Activated naive CD4-positive, alpha-beta T cell treated with anti-CD3 and anti-CD28 coated beads for 36 hours (primary cell): ENCODE measurements at regions not wholly inside any gene's neighbourhood (a gene's known extent, or its start where the extent isn't known, plus 50 kb on each side); places are given as distances from the start of the nearest gene placed in this dataset.
A peak's percentile ranks its signal among the peaks of the same experiment; 100 is the strongest.
"Not testable (repeated sequence)": the region's sequence is repeated elsewhere in the genome, so short reads cannot be mapped to it uniquely, and the experiment has no call there.

Experiments used
- CTCF ChIA-PET: fragments of 350-600 bp; sonication (Branson Sonifier 250); formaldehyde crosslinking; loops from one replicate; lab custom pipeline; 2021; ENCODE audit warnings: antibody characterized with exemption; lab: Charles Lee
- DNase-seq: peaks from one replicate; pipeline ENCODE4 v3.0.0-alpha.2; 2020
- H3K27ac Mint-ChIP-seq: one replicate; pipeline ENCODE4 v1.8.0; 2021; ENCODE audit warnings: mild to moderate bottlenecking, mixed read lengths
- H3K27me3 Mint-ChIP-seq: one replicate; pipeline ENCODE4 v1.8.0; 2021; ENCODE audit warnings: low read depth, mixed read lengths
- H3K36me3 Mint-ChIP-seq: one replicate; pipeline ENCODE4 v1.8.0; 2021; ENCODE audit warnings: low read depth, mixed read lengths
- H3K4me1 Mint-ChIP-seq: one replicate; pipeline ENCODE4 v1.8.0; 2021; ENCODE audit warnings: low read depth, mixed read lengths
- H3K4me3 Mint-ChIP-seq: one replicate; pipeline ENCODE4 v1.8.0; 2021; ENCODE audit warnings: mild to moderate bottlenecking, moderate library complexity, mixed read lengths
- H3K9me3 Mint-ChIP-seq: one replicate; pipeline ENCODE4 v1.8.0; 2021; ENCODE audit warnings: mixed read lengths
- intact Hi-C: fragments of 100-400 bp; cut with micrococcal nuclease; formaldehyde crosslinking; loops from one replicate; pipeline ENCODE4 v1.15.1; 2023

DNA sequence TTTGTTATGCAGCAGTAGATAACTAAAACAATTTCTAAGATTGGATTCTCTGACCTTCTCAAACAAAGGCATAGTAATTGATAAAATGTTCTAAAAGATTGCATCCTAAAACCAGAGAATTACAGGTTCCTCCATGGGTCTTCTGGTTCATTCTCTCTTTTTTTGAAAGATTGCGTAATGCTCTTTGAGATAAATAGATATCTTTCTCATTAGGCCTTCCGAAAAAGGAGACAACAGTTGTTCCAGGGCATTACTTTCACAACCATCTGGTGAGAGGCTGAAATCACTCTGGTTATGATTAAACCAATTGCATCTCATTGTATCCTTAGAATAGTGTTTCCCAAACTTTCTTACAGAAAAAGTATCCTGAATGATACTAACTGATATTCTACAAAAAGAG is 174.7 kb upstream of the NREP start:
- Mint-ChIP-seq H3K4me1 (no peaks in the 10 kb centered on the region), H3K4me3 (no peak overlapping the region), H3K9me3 (no peaks in the 10 kb centered on the region), H3K36me3 (no peaks in the 10 kb centered on the region), H3K27me3 (peaks cover 4% of the 10 kb centered on the region), H3K27ac (no peak overlapping the region)
- intact Hi-C loops, result no loop called here
- no peak for DNase-seq
- CTCF ChIA-PET, result no interaction called here

DNA sequence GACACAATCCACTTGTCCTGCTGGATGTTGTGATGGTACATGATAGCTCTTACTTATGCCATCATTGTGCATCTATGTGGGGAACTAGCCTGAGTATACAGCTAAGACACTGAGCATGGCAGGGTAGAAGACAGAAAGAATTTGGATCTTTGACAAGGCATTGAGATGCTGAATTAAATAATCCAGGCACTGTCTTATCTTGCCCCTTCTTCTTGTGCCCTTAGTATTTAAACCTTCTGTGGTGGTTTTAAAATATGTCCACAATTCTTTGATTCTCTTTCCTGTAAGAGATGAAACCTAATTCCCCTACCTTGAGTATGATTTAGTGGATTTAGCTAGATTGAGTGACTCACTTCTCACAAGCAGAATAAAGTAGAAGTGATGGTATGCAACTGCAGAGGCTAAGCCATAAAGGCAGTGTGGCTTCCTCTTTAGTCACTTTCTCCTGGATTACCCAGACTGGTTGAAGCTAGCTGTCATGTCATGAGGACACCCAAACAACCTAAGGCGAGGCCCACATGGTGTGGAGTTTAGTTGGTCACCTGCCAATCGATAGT is 174.0 kb upstream of the NREP start:
- intact Hi-C loops, result no loop called here
- no peak overlapping the region for H3K4me3 Mint-ChIP-seq
- no peak overlapping the region for H3K27ac Mint-ChIP-seq
- peak; percentile 9 for DNase-seq
- peaks cover under 1% of the 10 kb centered on the region for H3K27me3 Mint-ChIP-seq
- H3K9me3 Mint-ChIP-seq, result no peaks in the 10 kb centered on the region
- CTCF ChIA-PET, result no interaction called here
- no peaks in the 10 kb centered on the region for H3K4me1 Mint-ChIP-seq
- H3K36me3 Mint-ChIP-seq, result no peaks in the 10 kb centered on the region

DNA sequence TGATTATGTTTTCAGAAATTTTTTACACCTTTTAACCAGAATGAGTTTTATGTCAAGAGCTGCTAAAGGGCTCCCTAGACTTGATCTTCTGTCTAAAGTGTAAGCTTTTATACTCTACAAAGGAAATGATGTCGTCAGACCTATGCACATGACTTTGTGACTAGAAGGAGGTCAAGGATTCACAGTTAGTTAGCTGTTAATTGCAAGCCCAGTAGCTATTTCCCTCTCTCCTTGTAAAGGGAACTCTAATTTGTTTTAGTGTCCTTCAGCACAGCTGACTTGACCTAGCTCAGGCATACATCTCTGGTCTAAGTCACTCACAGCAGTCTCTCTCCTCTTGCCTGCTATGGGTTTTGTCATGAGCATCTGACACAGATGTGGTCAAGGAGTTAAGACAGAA is 173.5 kb upstream of the NREP start:
- CTCF ChIA-PET, result interaction anchor here (0.6 kb wide), 1 partner anchor 49 kb away, joined by 3 read pairs; no protein-coding TSS in a partner anchor
- no peaks in the 10 kb centered on the region for H3K9me3 Mint-ChIP-seq
- no peaks in the 10 kb centered on the region for H3K36me3 Mint-ChIP-seq

DNA sequence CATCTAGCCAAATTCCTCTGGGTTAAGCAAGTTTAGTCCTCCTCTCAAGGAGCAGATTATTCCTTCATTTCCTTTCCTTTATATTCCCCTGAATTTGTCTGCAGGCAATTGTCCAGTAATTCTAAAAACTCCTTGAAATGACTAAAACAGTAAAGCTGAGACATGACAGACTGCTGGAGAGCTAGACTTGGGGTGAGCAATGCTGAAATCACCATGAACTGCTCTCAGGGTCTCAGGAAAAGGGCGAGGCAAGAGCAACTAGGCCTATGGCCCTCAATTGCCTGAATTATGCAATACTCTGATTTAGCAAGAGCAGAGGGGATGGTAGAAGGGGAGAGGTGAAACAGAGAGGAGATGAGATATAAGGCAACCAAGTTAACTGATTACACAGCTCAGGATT is 172.9 kb upstream of the NREP start:
- CTCF ChIA-PET, result interaction anchor here (0.6 kb wide), 2 partner anchors 49 to 380 kb away, joined by 3 read pairs; no protein-coding TSS in a partner anchor
- DNase-seq, result no peak
- no peaks in the 10 kb centered on the region for H3K9me3 Mint-ChIP-seq
- intact Hi-C loops, result no loop called here
- H3K27ac Mint-ChIP-seq, result no peak overlapping the region
- no peaks in the 10 kb centered on the region for H3K4me1 Mint-ChIP-seq
- no peaks in the 10 kb centered on the region for H3K36me3 Mint-ChIP-seq
- peaks cover 2% of the 10 kb centered on the region for H3K27me3 Mint-ChIP-seq
- no peak overlapping the region for H3K4me3 Mint-ChIP-seq

More for the DNA sequence above, 173.5 kb upstream of the NREP start:
- Mint-ChIP-seq H3K4me1 (no peaks in the 10 kb centered on the region), H3K4me3 (no peak overlapping the region), H3K27ac (no peak overlapping the region), H3K27me3 (no peaks in the 10 kb centered on the region)
- DNase-seq, result no peak
- intact Hi-C loops, result no loop called here

DNA sequence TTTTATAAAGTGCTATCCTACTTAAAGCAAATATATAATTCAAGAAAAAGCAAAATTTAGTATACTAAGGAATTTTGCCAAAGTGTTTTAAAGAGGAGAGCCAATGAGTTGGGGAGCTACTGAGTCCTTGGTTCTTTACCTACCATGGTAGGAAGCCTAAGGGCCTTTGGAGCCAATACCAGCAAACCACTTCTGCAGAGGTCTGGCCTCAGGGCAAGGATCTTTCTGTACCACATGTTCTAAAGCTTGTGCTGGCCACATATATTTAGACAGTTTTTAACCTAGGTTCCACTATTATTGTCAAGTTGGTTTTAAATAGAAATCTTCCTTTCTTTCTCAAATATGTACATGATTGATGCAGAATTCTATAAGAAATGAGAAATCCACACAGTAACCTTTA is 172.3 kb upstream of the NREP start:
- CTCF ChIA-PET, result interaction anchor here (0.6 kb wide), 1 partner anchor 379 kb away, joined by 3 read pairs; no protein-coding TSS in a partner anchor
- no peak for DNase-seq
- Mint-ChIP-seq H3K36me3 (no peaks in the 10 kb centered on the region), H3K27ac (no peak overlapping the region), H3K4me3 (no peak overlapping the region), H3K9me3 (no peaks in the 10 kb centered on the region), H3K27me3 (peaks cover 5% of the 10 kb centered on the region), H3K4me1 (no peaks in the 10 kb centered on the region)
- intact Hi-C loops, result no loop called here

DNA sequence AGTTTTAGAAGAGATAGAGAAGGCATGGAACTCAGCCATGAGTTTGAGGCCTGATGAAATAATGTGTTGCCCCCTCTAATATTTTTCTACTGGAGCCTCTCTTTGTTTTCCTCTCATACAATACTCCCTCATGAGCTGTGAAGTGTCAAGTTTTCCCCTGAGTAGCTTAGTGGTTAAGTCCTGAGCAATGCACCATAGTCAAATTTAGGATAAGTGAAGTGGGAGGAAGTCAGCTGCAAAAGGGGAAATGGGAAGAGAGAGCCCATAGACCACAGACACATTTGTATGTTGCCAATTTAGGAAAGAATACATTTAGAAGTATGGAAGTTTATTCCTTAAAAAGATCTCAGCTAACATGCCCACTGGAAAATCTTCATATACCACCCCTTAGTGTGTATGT is 171.5 kb upstream of the NREP start:
- no peak for DNase-seq
- H3K4me1 Mint-ChIP-seq, result no peaks in the 10 kb centered on the region
- CTCF ChIA-PET, result no interaction called here
- no peaks in the 10 kb centered on the region for H3K36me3 Mint-ChIP-seq
- H3K9me3 Mint-ChIP-seq, result no peaks in the 10 kb centered on the region
- peaks cover 5% of the 10 kb centered on the region for H3K27me3 Mint-ChIP-seq
- intact Hi-C loops, result no loop called here
- H3K4me3 Mint-ChIP-seq, result no peak overlapping the region
- no peak overlapping the region for H3K27ac Mint-ChIP-seq

DNA sequence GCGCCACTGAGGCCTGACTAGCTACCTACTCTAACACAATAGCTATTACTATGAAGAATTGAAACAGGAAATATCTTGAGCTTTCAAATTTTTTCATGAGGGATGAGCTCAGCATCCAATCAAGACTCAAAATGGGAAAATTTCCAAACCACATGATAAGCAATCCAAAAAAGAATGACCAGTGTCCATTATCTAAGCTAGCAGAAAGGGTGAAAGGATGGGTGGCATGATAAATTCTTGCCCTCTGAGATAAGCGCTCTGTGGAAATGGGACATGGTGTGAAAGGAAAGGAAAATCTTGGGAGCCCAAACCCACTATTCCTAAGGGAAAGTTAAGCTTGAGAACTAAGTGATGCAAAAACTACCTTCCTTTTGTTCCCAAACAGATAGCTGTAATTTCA is 170.2 kb upstream of the NREP start:
- no peak overlapping the region for H3K27ac Mint-ChIP-seq
- no peaks in the 10 kb centered on the region for H3K9me3 Mint-ChIP-seq
- no peaks in the 10 kb centered on the region for H3K36me3 Mint-ChIP-seq
- DNase-seq, result no peak
- no peaks in the 10 kb centered on the region for H3K4me1 Mint-ChIP-seq
- peaks cover 5% of the 10 kb centered on the region for H3K27me3 Mint-ChIP-seq
- intact Hi-C loops, result no loop called here
- H3K4me3 Mint-ChIP-seq, result no peak overlapping the region
- CTCF ChIA-PET, result interaction anchor here (0.7 kb wide), 1 partner anchor 24 kb away, joined by 4 read pairs; no protein-coding TSS in a partner anchor

DNA sequence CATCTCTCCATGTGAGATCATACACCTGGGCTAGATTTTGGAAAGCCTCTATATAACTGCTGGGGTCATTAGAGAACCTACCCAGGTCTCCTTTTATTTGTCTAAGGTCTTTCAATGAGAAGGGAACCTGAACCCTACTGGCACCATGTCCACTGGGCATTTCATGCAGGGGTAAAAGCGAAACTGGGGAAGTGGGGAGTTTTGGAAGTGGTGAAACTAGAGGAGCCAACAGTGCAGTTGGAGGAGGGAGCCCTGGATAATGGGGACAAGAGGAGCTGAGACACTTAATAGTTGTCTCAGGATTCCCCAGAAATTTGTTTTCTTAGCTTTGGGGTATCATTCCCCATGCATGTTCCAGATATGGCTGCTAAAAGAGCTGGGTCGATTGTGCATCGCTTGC is 169.0 kb upstream of the NREP start:
- Mint-ChIP-seq H3K36me3 (no peaks in the 10 kb centered on the region), H3K9me3 (no peaks in the 10 kb centered on the region), H3K4me3 (no peak overlapping the region), H3K27me3 (peaks cover 5% of the 10 kb centered on the region), H3K27ac (no peak overlapping the region), H3K4me1 (no peaks in the 10 kb centered on the region)
- CTCF ChIA-PET, result no interaction called here
- no peak for DNase-seq
- intact Hi-C loops, result no loop called here

DNA sequence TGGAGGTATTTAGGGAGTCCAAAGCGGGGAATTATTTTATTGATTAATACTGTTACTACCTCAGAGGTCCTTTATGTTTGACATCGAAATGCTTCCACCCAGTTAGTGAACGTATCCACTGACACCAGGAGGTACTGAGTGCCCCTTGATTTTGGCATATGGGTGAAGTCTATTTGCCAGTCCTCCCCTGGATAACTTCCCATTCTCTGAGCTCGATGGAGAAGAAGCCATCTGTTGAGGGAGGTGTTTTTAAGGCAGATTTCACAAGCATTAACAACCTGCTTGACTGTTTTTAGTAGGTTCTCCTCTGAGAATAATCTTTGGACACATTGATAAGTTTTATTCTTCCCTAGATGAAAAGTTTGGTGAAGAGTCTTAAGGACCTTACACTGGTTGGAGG is 165.3 kb upstream of the NREP start:
- H3K4me1 Mint-ChIP-seq, result no peaks in the 10 kb centered on the region
- no peak for DNase-seq
- peaks cover 8% of the 10 kb centered on the region for H3K9me3 Mint-ChIP-seq
- no peaks in the 10 kb centered on the region for H3K36me3 Mint-ChIP-seq
- intact Hi-C loops, result no loop called here
- no peak overlapping the region for H3K27ac Mint-ChIP-seq
- H3K27me3 Mint-ChIP-seq, result peaks cover 5% of the 10 kb centered on the region
- CTCF ChIA-PET, result no interaction called here
- H3K4me3 Mint-ChIP-seq, result no peak overlapping the region

DNA sequence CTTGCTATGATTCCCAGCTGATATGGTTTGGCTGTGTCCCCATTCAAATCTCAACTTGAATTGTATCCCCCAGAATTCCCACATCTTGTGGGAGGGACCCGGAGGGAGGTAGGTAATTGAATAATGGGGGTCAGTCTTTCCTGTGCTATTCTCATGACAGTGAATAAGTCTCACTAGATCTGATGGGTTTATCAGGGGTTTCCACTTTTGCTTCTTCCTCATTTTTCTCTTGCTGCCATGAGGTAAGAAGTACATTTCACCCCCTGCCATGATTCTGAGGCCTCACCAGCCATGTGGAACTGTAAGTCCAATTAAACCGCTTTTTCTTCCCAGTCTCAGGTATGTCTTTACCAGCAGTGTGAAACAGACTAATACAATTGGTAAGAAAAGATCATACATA is 164.7 kb upstream of the NREP start:
- H3K4me3 Mint-ChIP-seq, H3K9me3 Mint-ChIP-seq, intact Hi-C loops, H3K27me3 Mint-ChIP-seq, H3K36me3 Mint-ChIP-seq, DNase-seq, CTCF ChIA-PET, H3K27ac Mint-ChIP-seq, H3K4me1 Mint-ChIP-seq: not testable (repeated sequence)

DNA sequence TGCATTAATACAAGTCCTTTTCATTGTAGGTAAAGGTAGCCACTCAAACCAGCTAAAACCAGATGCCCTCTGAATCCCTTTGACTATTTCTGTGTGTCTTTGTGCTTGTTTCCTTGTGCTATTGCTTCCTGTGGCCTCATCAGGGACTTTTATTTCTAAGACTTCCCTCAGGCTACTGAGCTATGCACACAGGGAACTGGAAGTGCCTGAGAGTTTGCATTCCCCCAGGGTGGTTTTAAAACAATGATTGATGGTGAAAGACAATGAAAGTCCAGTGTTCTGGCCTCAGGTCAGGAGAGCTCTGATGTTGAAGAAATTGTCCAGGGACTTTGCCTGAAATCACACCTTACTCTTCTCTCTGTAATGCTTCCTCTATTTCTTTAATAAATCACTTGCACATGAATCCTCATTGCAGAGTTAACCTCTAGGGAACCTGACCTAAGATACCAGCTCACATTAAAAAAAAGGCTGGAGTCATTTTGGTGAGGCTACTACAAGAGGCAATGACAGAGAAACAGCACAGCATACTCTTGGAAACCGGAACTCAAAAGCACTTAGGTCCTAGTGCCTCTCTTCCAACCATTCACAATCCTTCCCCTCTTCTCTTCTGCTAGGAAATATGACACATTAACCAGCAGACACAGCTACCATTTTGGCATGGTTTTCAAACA is 158.1 kb upstream of the NREP start:
- peaks cover 4% of the 10 kb centered on the region for H3K27me3 Mint-ChIP-seq
- H3K9me3 Mint-ChIP-seq, result peaks cover 8% of the 10 kb centered on the region
- no peak overlapping the region for H3K27ac Mint-ChIP-seq
- intact Hi-C loops, result no loop called here
- no peaks in the 10 kb centered on the region for H3K4me1 Mint-ChIP-seq
- no peak for DNase-seq
- CTCF ChIA-PET, result interaction anchor here (0.6 kb wide), 1 partner anchor 142 kb away, joined by 5 read pairs; no protein-coding TSS in a partner anchor
- no peaks in the 10 kb centered on the region for H3K36me3 Mint-ChIP-seq
- H3K4me3 Mint-ChIP-seq, result no peak overlapping the region

DNA sequence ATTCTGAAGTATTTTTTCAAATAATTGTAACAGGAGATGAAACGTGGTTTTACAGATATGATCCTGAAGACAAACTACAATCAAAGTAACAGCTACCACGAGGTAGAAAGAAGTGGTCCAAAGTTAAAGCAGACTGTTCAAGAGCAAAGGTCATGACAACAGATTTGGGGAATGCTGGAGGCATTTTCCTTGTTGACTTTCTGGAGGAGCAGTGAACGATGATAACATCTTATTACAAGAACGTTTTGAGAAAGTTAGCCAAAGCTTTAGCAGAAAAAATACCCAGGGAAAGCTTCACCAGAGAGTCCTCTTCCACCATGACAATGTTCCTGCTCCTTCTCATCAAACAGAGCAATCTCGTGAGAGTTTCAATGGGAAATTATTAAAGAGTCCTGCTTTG is 145.4 kb upstream of the NREP start:
- DNase-seq, result no peak

DNA sequence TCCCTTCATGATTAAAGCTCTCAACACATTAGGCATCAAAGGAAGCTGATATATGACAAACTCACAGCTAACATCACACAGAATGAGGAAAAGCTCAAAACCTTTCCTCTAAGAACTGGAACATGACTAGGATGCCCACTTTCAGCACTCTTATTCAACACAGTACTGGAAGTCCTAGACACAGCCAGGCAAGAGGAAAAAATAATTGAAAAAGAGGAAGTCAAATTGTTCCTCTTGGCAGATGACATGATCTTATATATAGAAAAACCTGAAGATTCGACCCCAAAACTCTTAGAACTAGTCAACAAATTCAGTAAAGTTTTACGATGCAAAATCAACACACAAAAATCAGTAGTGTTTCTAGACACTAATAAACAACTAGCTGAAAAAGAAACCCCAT is 144.3 kb upstream of the NREP start:
- Mint-ChIP-seq H3K4me1 (no peaks in the 10 kb centered on the region), H3K4me3 (no peak overlapping the region), H3K9me3 (peaks cover 13% of the 10 kb centered on the region), H3K36me3 (no peaks in the 10 kb centered on the region), H3K27ac (no peak overlapping the region), H3K27me3 (no peaks in the 10 kb centered on the region)
- CTCF ChIA-PET, result no interaction called here
- no peak for DNase-seq
- intact Hi-C loops, result no loop called here

More for the DNA sequence above, 145.4 kb upstream of the NREP start:
- intact Hi-C loops, result no loop called here
- Mint-ChIP-seq H3K36me3 (no peaks in the 10 kb centered on the region), H3K27me3 (no peaks in the 10 kb centered on the region), H3K4me1 (no peaks in the 10 kb centered on the region), H3K9me3 (peaks cover 13% of the 10 kb centered on the region), H3K4me3 (no peak overlapping the region), H3K27ac (no peak overlapping the region)
- CTCF ChIA-PET, result no interaction called here
